ENCODE measurements at regions not wholly inside any gene's neighbourhood (a gene's known extent, or its start where the extent isn't known, plus 50 kb on each side); places are given as distances from the start of the nearest gene placed in this dataset.

DNA sequence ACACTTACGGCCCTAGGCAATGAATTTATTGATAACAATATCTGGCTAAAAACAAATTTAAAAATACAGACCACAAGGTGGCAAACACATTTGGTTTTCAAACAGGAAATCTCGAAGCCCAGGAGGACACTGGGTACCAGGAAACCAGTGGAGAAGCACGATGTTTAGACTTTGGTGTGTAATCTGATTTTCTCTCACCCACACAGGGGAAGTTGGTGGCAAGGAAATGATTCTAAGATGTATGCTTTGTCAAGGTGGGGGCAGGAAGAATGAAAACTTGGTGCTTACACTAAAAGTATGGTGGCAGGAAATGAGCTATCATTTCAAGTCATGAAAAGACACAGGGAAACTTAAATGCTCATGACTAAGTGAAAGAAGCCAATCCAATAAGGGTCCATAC is 113.2 kb upstream of the ANKRD1 start:
- TF ChIP-seq EZH2 (IDR thresholded peaks at IDR 0.05; ENCODE audit: low read depth) = no peak
- TF ChIP-seq, protein P1, sequence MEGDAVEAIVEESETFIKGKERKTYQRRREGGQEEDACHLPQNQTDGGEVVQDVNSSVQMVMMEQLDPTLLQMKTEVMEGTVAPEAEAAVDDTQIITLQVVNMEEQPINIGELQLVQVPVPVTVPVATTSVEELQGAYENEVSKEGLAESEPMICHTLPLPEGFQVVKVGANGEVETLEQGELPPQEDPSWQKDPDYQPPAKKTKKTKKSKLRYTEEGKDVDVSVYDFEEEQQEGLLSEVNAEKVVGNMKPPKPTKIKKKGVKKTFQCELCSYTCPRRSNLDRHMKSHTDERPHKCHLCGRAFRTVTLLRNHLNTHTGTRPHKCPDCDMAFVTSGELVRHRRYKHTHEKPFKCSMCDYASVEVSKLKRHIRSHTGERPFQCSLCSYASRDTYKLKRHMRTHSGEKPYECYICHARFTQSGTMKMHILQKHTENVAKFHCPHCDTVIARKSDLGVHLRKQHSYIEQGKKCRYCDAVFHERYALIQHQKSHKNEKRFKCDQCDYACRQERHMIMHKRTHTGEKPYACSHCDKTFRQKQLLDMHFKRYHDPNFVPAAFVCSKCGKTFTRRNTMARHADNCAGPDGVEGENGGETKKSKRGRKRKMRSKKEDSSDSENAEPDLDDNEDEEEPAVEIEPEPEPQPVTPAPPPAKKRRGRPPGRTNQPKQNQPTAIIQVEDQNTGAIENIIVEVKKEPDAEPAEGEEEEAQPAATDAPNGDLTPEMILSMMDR (conservative IDR thresholded peaks at IDR 0.05) = no peak

All from PC-9 (cell line).